K562 (cell line): ENCODE measurements at regions not wholly inside any gene's neighbourhood (a gene's known extent, or its start where the extent isn't known, plus 50 kb on each side); places are given as distances from the start of the nearest gene placed in this dataset.

Experiments
- ATF7 ChIP-seq: fragments of 450-650 bp; IDR thresholded peaks from 2 replicates; pipeline ENCODE4 v1.7.1; 2014; ENCODE audit warnings: mild to moderate bottlenecking, moderate library complexity
- ZFP36 ChIP-seq: fragments of 150-350 bp; IDR thresholded peaks from 2 replicates; pipeline ENCODE4 v1.6.1; 2018; ENCODE audit warnings: low read length, low read depth; ENCODE audit not compliant: partially characterized antibody
- TF ChIP-seq, protein P1 (sequence below), 3 experiments: IDR thresholded peaks in 2 of 3; conservative IDR thresholded peaks in 1 of 3; 2 replicates each; pipeline ENCODE4 v1.5.1; 2011 to 2012; ENCODE audit warnings: low read length in 3 of 3, mild to moderate bottlenecking in 3 of 3, control low read depth in 2 of 3, improper control_type of control experiment in 1 of 3, inconsistent platforms in 1 of 3, low read depth in 1 of 3, mixed read lengths in 1 of 3, moderate library complexity in 1 of 3; ENCODE audit not compliant: insufficient read depth in 2 of 3

DNA sequence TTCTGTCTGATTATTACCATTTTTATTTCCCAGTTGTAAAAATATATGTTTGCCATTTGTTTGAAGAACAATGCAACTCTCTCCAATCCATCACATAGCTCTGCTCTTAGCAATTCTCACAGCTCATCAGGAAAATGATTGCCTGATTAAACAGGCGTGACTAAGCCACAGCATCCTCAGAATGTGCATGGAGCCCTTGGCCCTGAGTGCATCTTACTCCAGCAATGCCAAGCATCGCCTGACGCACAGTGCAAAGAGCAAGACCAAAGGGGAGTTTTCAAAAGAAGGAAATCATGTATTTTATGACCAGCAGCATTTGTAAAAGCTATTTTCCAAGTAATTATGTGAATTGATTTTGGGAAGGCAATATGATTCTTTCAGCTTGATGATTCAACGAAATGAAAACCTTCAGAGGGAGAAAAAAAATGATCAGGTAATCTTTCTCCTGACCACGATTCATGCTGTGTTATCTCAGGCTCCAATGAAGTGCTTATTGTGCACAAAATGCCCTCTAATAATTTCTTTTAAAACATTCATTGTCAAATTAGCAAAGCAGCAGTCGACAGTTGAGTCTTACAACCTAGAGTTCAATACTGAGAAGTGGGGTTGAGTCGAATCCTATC lies 138.0 kb upstream of the FAM9B start:
- TF ChIP-seq ATF7 (no peak), ZFP36 (no peak)
- TF ChIP-seq, protein P1, sequence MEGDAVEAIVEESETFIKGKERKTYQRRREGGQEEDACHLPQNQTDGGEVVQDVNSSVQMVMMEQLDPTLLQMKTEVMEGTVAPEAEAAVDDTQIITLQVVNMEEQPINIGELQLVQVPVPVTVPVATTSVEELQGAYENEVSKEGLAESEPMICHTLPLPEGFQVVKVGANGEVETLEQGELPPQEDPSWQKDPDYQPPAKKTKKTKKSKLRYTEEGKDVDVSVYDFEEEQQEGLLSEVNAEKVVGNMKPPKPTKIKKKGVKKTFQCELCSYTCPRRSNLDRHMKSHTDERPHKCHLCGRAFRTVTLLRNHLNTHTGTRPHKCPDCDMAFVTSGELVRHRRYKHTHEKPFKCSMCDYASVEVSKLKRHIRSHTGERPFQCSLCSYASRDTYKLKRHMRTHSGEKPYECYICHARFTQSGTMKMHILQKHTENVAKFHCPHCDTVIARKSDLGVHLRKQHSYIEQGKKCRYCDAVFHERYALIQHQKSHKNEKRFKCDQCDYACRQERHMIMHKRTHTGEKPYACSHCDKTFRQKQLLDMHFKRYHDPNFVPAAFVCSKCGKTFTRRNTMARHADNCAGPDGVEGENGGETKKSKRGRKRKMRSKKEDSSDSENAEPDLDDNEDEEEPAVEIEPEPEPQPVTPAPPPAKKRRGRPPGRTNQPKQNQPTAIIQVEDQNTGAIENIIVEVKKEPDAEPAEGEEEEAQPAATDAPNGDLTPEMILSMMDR (IDR thresholded peaks at IDR 0.05 in 2 of 3, conservative IDR thresholded peaks at IDR 0.05 in 1 of 3; ENCODE audit: insufficient read depth in 2 of 3, low read depth in 1 of 3, low read length in 3 of 3): no peak
